GM12878 (cell line): ENCODE measurements at regions not wholly inside any gene's neighbourhood (a gene's known extent, or its start where the extent isn't known, plus 50 kb on each side); places are given as distances from the start of the nearest gene placed in this dataset.

Experiments used
- ATAC-seq: fragments of 200-7000 bp; cut with Tn5 transposase; 3 replicates; pipeline ENCODE4 v1.9.1; 2020; ENCODE audit warnings: mild to moderate bottlenecking, moderate library complexity
- BruUV-seq: library from RNA; stranded (reverse); fragments of 400-500 nt; replicated peaks from 2 replicates; lab custom pipeline; 2021; lab: Mats Ljungman, UMichigan
- CTCF ChIA-PET: fragments of 300-600 bp; sonication (Branson Sonifier 250); formaldehyde crosslinking; extraction: SDS; loops from one replicate; lab custom pipeline; 2021; ENCODE audit warnings: inconsistent platforms; lab: Yijun Ruan, JAX
- POLR2A ChIA-PET: fragments of 350-600 bp; formaldehyde crosslinking; extraction: SDS; loops from one replicate; lab custom pipeline; 2021; ENCODE audit warnings: inconsistent platforms; lab: Charles Lee
- RAD21 ChIA-PET: fragments of 300-600 bp; sonication (Branson Sonifier 250); formaldehyde crosslinking; loops from one replicate; lab custom pipeline; 2023; ENCODE audit warnings: antibody characterized with exemption; ENCODE audit not compliant: unreplicated experiment; lab: Charles Lee
- SMC1A ChIA-PET: fragments of 300-600 bp; sonication (Branson Sonifier 250); formaldehyde crosslinking; loops from one replicate; lab custom pipeline; 2023; ENCODE audit not compliant: unreplicated experiment, uncharacterized antibody; lab: Charles Lee
- DNase-seq: peaks from one replicate; pipeline ENCODE4 v3.0.0-alpha.2; 2011; ENCODE audit warnings: low read depth, low spot score
- FAIRE-seq: peaks from 3 replicates; lab custom pipeline; 2011; peaks lifted over from hg19 to GRCh38; lab: Jason Lieb, UNC
- H2AFZ ChIP-seq: 2 replicates; pipeline ENCODE4 v1.6.0; 2011; ENCODE audit warnings: low read depth, low read length, control low read depth; ENCODE audit not compliant: control insufficient read depth
- H3K27ac ChIP-seq: 2 replicates; pipeline ENCODE4 v1.5.1; 2011; ENCODE audit warnings: control low read depth; ENCODE audit not compliant: control insufficient read depth, insufficient read depth
- H3K27me3 ChIP-seq, 2 experiments: replicated peaks in 1 of 2; 2 replicates each; pipeline versions ENCODE4 v1.6.0 to v1.6.1; 2011; ENCODE audit warnings: low read length in 1 of 2; ENCODE audit not compliant: control insufficient read depth in 2 of 2, insufficient read depth in 2 of 2
- H3K36me3 ChIP-seq, 2 experiments: 2 replicates each; pipeline ENCODE4 v1.5.1; 2011; ENCODE audit warnings: low read length in 1 of 2; ENCODE audit not compliant: control insufficient read depth in 2 of 2, insufficient read depth in 2 of 2
- H3K4me1 ChIP-seq: 2 replicates; pipeline ENCODE4 v1.6.1; 2011; ENCODE audit warnings: mild to moderate bottlenecking, low read length, moderate library complexity, mixed read lengths; ENCODE audit not compliant: control insufficient read depth, insufficient read depth
- H3K4me2 ChIP-seq: 2 replicates; pipeline ENCODE4 v1.6.0; 2011; ENCODE audit warnings: control low read depth; ENCODE audit not compliant: control insufficient read depth, insufficient read depth
- H3K4me3 ChIP-seq: fragments of 200-600 bp; sonication (generic); 2 replicates; pipeline ENCODE4 v1.5.1; 2016
- H3K79me2 ChIP-seq: 2 replicates; pipeline ENCODE4 v1.6.0; 2011; ENCODE audit warnings: low read length; ENCODE audit not compliant: control insufficient read depth, insufficient read depth
- H3K9ac ChIP-seq: 2 replicates; pipeline ENCODE4 v1.8.0; 2011; ENCODE audit warnings: low read length, control low read depth, mixed read lengths; ENCODE audit not compliant: control insufficient read depth, insufficient read depth
- H3K9me3 ChIP-seq: replicated peaks from 3 replicates; pipeline ENCODE4 v1.5.1; 2011; ENCODE audit warnings: mild to moderate bottlenecking, low read length; ENCODE audit not compliant: control insufficient read depth, insufficient read depth
- H4K20me1 ChIP-seq: 2 replicates; pipeline ENCODE4 v1.6.0; 2011; ENCODE audit not compliant: control insufficient read depth, insufficient read depth
- BRCA1 ChIP-seq: IDR thresholded peaks from 2 replicates; pipeline ENCODE4 v1.6.1; 2011; ENCODE audit warnings: low read depth, low read length, improper control_type of control experiment
- CBX3 ChIP-seq: fragments of 200-600 bp; sonication (generic); IDR thresholded peaks from 2 replicates; pipeline ENCODE4 v1.6.1; 2016; ENCODE audit warnings: low read depth, borderline replicate concordance
- EP300 ChIP-seq, 2 experiments: fragments of 150-350 bp in 1 of 2; IDR thresholded peaks; 2 replicates each; pipeline ENCODE4 v1.6.1; 2011 to 2012; ENCODE audit warnings: low read depth in 2 of 2, low read length in 2 of 2, borderline replicate concordance in 1 of 2, improper control_type of control experiment in 1 of 2, inconsistent platforms in 1 of 2; ENCODE audit not compliant: control insufficient read depth in 1 of 2
- ESRRA ChIP-seq: IDR thresholded peaks from 2 replicates; pipeline ENCODE4 v1.6.1; 2012; ENCODE audit warnings: mild to moderate bottlenecking, low read length, improper control_type of control experiment
- ETV6 ChIP-seq, 2 experiments: fragments of 450-650 bp in 1 of 2; IDR thresholded peaks in 1 of 2; conservative IDR thresholded peaks in 1 of 2; 2 replicates each; pipeline ENCODE4 v1.6.1; 2014; ENCODE audit warnings: antibody characterized with exemption in 1 of 2, borderline replicate concordance in 1 of 2, low read depth in 1 of 2, mild to moderate bottlenecking in 1 of 2, moderate library complexity in 1 of 2
- FOS ChIP-seq: IDR thresholded peaks from 3 replicates; pipeline ENCODE4 v1.6.1; 2011; ENCODE audit warnings: borderline replicate concordance; ENCODE audit not compliant: insufficient read length; ENCODE audit errors: extremely low read depth
- FOXM1 ChIP-seq: IDR thresholded peaks from 2 replicates; pipeline ENCODE4 v1.6.1; 2012; ENCODE audit warnings: low read depth, mild to moderate bottlenecking, inconsistent platforms, low read length, moderate library complexity
- HDAC6 ChIP-seq: fragments of 200-600 bp; sonication (generic); IDR thresholded peaks from one replicate; pipeline ENCODE4 v1.8.0; 2017; ENCODE audit warnings: antibody characterized with exemption; ENCODE audit not compliant: unreplicated experiment
- MXI1 ChIP-seq: fragments of 150-350 bp; IDR thresholded peaks from 2 replicates; pipeline ENCODE4 v1.6.1; 2011; ENCODE audit warnings: low read depth, mild to moderate bottlenecking, inconsistent platforms, low read length, improper control_type of control experiment
- NR2C1 ChIP-seq: fragments of 450-650 bp; IDR thresholded peaks from 2 replicates; pipeline ENCODE4 v1.6.1; 2017; ENCODE audit warnings: antibody characterized with exemption, mild to moderate bottlenecking, moderate library complexity
- RAD21 ChIP-seq: IDR thresholded peaks from 2 replicates; pipeline ENCODE4 v1.6.1; 2011; ENCODE audit warnings: mild to moderate bottlenecking, low read depth, low read length, moderate library complexity; ENCODE audit not compliant: insufficient read depth
- RB1 ChIP-seq: fragments of 450-650 bp; formaldehyde crosslinking; IDR thresholded peaks from 2 replicates; pipeline ENCODE4 v1.6.1; 2017; ENCODE audit warnings: mild to moderate bottlenecking, borderline replicate concordance
- RUNX3 ChIP-seq: IDR thresholded peaks from 2 replicates; pipeline ENCODE4 v1.6.1; 2012; ENCODE audit warnings: low read length, inconsistent platforms
- ZNF384 ChIP-seq: IDR thresholded peaks from 2 replicates; pipeline ENCODE4 v1.6.1; 2012; ENCODE audit warnings: low read depth, mild to moderate bottlenecking, low read length, improper control_type of control experiment, borderline replicate concordance
- ZZZ3 ChIP-seq: IDR thresholded peaks from 2 replicates; pipeline ENCODE4 v1.6.1; 2011; ENCODE audit warnings: low read depth; ENCODE audit not compliant: control insufficient read depth, insufficient read length
- WGBS: methylation state at CpG from one replicate; pipeline ENCODE4 v1.1.6; 2016; ENCODE audit warnings: low lambda C conversion rate; ENCODE audit not compliant: insufficient replicate concordance, insufficient coverage; ENCODE audit errors: missing lambda C conversion rate; 5-methylcytosine and 5-hydroxymethylcytosine counted together
- in situ Hi-C: fragments of 300-500 bp; cut with MboI; formaldehyde crosslinking; loops from 9 replicates; pipeline ENCODE4 v1.14.3; 2018; ENCODE audit warnings: mixed read lengths
- intact Hi-C: fragments of 100-400 bp; cut with micrococcal nuclease; formaldehyde crosslinking; loops from one replicate; pipeline ENCODE4 v1.14.2; 2022; ENCODE audit not compliant: unreplicated experiment
- TF ChIP-seq, protein P1 (sequence below): IDR thresholded peaks from 2 replicates; pipeline ENCODE4 v1.6.1; 2012; ENCODE audit warnings: low read depth, low read length, improper control_type of control experiment
- TF ChIP-seq, protein P2 (sequence below): fragments of 450-650 bp; IDR thresholded peaks from 2 replicates; pipeline ENCODE4 v1.6.1; 2018; ENCODE audit warnings: mild to moderate bottlenecking, low read depth, moderate library complexity; ENCODE audit not compliant: partially characterized antibody

DNA sequence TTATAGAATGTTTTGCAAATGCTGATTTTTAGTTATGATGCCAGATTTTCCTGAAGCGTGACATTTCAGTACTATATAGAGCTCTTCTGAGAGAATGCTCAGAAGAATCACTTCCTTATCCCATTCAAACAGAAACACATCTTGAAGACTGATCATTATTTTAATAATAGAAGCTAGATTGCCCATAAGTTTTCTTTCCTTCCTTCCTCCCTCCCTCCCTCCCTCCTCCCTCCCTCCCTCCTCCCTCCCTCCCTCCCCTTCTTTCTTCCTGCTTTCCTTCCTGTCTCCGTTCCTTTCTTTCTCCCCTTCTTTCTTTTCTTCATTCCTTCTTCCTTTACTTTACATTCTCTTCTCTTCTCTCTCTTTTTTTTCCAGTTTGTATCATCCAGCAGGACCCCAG is 767.4 kb downstream of the IRX1 start:
- Histone ChIP-seq H3K4me2 (no peak overlapping the region), H4K20me1 (no peaks in the 10 kb centered on the region), H3K27me3 (no peaks in the 10 kb centered on the region), H3K9ac (no peak overlapping the region), H3K4me1 (no peaks in the 10 kb centered on the region), H3K27ac (no peak overlapping the region), H3K36me3 (no peaks in the 10 kb centered on the region), H3K4me3 (no peak overlapping the region), H3K79me2 (no peaks in the 10 kb centered on the region), H2AFZ (no peak overlapping the region), H3K9me3 (no peaks in the 10 kb centered on the region)
- FAIRE-seq, result no peak
- no peak for ATAC-seq
- TF ChIP-seq, protein P1, sequence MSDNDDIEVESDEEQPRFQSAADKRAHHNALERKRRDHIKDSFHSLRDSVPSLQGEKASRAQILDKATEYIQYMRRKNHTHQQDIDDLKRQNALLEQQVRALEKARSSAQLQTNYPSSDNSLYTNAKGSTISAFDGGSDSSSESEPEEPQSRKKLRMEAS, result no peak
- TF ChIP-seq ZNF384 (no peak), ETV6 (conservative IDR thresholded peaks at IDR 0.05 in 1 of 2, IDR thresholded peaks at IDR 0.05 in 1 of 2; ENCODE audit: borderline replicate concordance in 1 of 2, low read depth in 1 of 2) (no peak), MXI1 (no peak), HDAC6 (no peak), ZZZ3 (no peak), BRCA1 (no peak), RAD21 (no peak), RB1 (no peak), NR2C1 (no peak), FOXM1 (no peak), EP300 (IDR thresholded peaks at IDR 0.05; ENCODE audit: borderline replicate concordance in 1 of 2, control insufficient read depth in 1 of 2, low read depth in 2 of 2, low read length in 2 of 2) (no peak), RUNX3 (no peak), CBX3 (no peak), FOS (no peak), ESRRA (no peak)
- TF ChIP-seq, protein P2, sequence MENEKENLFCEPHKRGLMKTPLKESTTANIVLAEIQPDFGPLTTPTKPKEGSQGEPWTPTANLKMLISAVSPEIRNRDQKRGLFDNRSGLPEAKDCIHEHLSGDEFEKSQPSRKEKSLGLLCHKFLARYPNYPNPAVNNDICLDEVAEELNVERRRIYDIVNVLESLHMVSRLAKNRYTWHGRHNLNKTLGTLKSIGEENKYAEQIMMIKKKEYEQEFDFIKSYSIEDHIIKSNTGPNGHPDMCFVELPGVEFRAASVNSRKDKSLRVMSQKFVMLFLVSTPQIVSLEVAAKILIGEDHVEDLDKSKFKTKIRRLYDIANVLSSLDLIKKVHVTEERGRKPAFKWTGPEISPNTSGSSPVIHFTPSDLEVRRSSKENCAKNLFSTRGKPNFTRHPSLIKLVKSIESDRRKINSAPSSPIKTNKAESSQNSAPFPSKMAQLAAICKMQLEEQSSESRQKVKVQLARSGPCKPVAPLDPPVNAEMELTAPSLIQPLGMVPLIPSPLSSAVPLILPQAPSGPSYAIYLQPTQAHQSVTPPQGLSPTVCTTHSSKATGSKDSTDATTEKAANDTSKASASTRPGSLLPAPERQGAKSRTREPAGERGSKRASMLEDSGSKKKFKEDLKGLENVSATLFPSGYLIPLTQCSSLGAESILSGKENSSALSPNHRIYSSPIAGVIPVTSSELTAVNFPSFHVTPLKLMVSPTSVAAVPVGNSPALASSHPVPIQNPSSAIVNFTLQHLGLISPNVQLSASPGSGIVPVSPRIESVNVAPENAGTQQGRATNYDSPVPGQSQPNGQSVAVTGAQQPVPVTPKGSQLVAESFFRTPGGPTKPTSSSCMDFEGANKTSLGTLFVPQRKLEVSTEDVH, result no peak
- ChIA-PET POLR2A (no interaction called here), RAD21 (no interaction called here), CTCF (no interaction called here), SMC1A (no interaction called here)
- no peak for DNase-seq
- 8% methylated on average over 2 of the region's 2 CpGs for WGBS
- BruUV-seq, result no TSS peak
- in situ Hi-C loops (no loop called here), intact Hi-C loops (no loop called here)
